GM23338 (cell line): ENCODE measurements at regions not wholly inside any gene's neighbourhood (a gene's known extent, or its start where the extent isn't known, plus 50 kb on each side); places are given as distances from the start of the nearest gene placed in this dataset.

Experiments
- ATAC-seq: fragments of 200-7000 bp; cut with Tn5 transposase; 3 replicates; pipeline ENCODE4 v1.9.1; 2020
- DNase-seq: peaks from one replicate; pipeline ENCODE4 v3.0.0-alpha.2; 2015; ENCODE audit warnings: low spot score
- H2AFZ ChIP-seq: fragments of 200-600 bp; sonication (generic); 2 replicates; pipeline ENCODE4 v1.8.0; 2016; ENCODE audit warnings: antibody characterized with exemption, mild to moderate bottlenecking, moderate library complexity
- H3F3A ChIP-seq: fragments of 200-600 bp; sonication (generic); replicated peaks from 2 replicates; pipeline ENCODE4 v1.8.0; 2017; ENCODE audit warnings: antibody characterized with exemption, mixed run types, low read depth
- H3K27ac ChIP-seq: fragments of 200-600 bp; sonication (generic); 2 replicates; pipeline ENCODE4 v1.6.1; 2016; ENCODE audit warnings: low read depth
- H3K27me3 ChIP-seq: fragments of 200-600 bp; sonication (generic); 2 replicates; pipeline ENCODE4 v1.8.0; 2016; ENCODE audit warnings: mild to moderate bottlenecking, mixed run types, moderate library complexity; ENCODE audit not compliant: insufficient read depth
- H3K36me3 ChIP-seq: fragments of 200-600 bp; sonication (generic); 2 replicates; pipeline ENCODE4 v1.8.0; 2016; ENCODE audit warnings: mild to moderate bottlenecking; ENCODE audit not compliant: insufficient read depth
- H3K4me1 ChIP-seq: fragments of 200-600 bp; sonication (generic); 2 replicates; pipeline ENCODE4 v1.8.0; 2016; ENCODE audit warnings: mild to moderate bottlenecking, moderate library complexity; ENCODE audit not compliant: insufficient read depth
- H3K4me2 ChIP-seq: fragments of 200-600 bp; sonication (generic); 2 replicates; pipeline ENCODE4 v1.7.1; 2017; ENCODE audit warnings: mixed run types
- H3K4me3 ChIP-seq: fragments of 200-600 bp; sonication (generic); 2 replicates; pipeline ENCODE4 v1.6.1; 2016; ENCODE audit warnings: mixed run types
- H3K79me2 ChIP-seq: fragments of 200-600 bp; sonication (generic); replicated peaks from 2 replicates; pipeline ENCODE4 v1.8.0; 2017; ENCODE audit warnings: mild to moderate bottlenecking; ENCODE audit not compliant: insufficient read depth
- H3K9me2 ChIP-seq: fragments of 200-600 bp; sonication (generic); 2 replicates; pipeline ENCODE4 v1.8.0; 2017; ENCODE audit not compliant: insufficient read depth
- H4K20me1 ChIP-seq: fragments of 200-600 bp; sonication (generic); replicated peaks from 2 replicates; pipeline ENCODE4 v1.8.0; 2017; ENCODE audit warnings: mild to moderate bottlenecking; ENCODE audit not compliant: insufficient read depth
- H3K27ac Mint-ChIP-seq: 2 replicates; pipeline ENCODE4 v1.8.0; 2020; ENCODE audit warnings: inconsistent platforms, mild to moderate bottlenecking, moderate library complexity, mixed read lengths
- H3K27me3 Mint-ChIP-seq: 3 replicates; pipeline ENCODE4 v1.8.0; 2022; ENCODE audit warnings: low read depth, mild to moderate bottlenecking, moderate library complexity, mixed read lengths, inconsistent platforms; ENCODE audit not compliant: insufficient read depth, poor library complexity
- H3K36me3 Mint-ChIP-seq: 3 replicates; pipeline ENCODE4 v1.8.0; 2021; ENCODE audit warnings: low read depth, mild to moderate bottlenecking, inconsistent platforms, moderate library complexity, mixed read lengths
- H3K4me1 Mint-ChIP-seq: 3 replicates; pipeline ENCODE4 v1.8.0; 2020; ENCODE audit warnings: mild to moderate bottlenecking, inconsistent platforms, mixed read lengths
- H3K4me3 Mint-ChIP-seq: 3 replicates; pipeline ENCODE4 v1.8.0; 2021; ENCODE audit warnings: moderate library complexity, mild to moderate bottlenecking, inconsistent platforms, mixed read lengths
- H3K9me3 Mint-ChIP-seq: 3 replicates; pipeline ENCODE4 v1.8.0; 2020; ENCODE audit warnings: moderate library complexity, mild to moderate bottlenecking, inconsistent platforms, mixed read lengths
- CREB1 ChIP-seq: fragments of 250-450 bp; sonication (Bioruptor Pico); IDR thresholded peaks from 2 replicates; pipeline ENCODE4 v1.5.0; 2020; ENCODE audit warnings: low read depth, mild to moderate bottlenecking, moderate library complexity
- EZH2 ChIP-seq: fragments of 200-600 bp; sonication (generic); IDR thresholded peaks from one replicate; pipeline ENCODE4 v1.8.0; 2017; ENCODE audit warnings: antibody characterized with exemption, mild to moderate bottlenecking, low read depth; ENCODE audit not compliant: unreplicated experiment
- EZH2phosphoT487 ChIP-seq: fragments of 200-600 bp; sonication (generic); IDR thresholded peaks from one replicate; pipeline ENCODE4 v1.8.1; 2018; ENCODE audit warnings: antibody characterized with exemption; ENCODE audit not compliant: unreplicated experiment
- JUNB ChIP-seq: IDR thresholded peaks from one replicate; pipeline ENCODE4 v1.6.1; 2016; ENCODE audit warnings: antibody characterized with exemption; ENCODE audit not compliant: unreplicated experiment
- NANOG ChIP-seq: IDR thresholded peaks from 2 replicates; pipeline ENCODE4 v1.6.1; 2016; ENCODE audit warnings: antibody characterized with exemption, borderline replicate concordance
- POLR2AphosphoS5 ChIP-seq: IDR thresholded peaks from 2 replicates; pipeline ENCODE4 v1.6.1; 2016; ENCODE audit warnings: antibody characterized with exemption, low read depth
- STAT1 ChIP-seq: IDR thresholded peaks from one replicate; pipeline ENCODE4 v1.6.1; 2016; ENCODE audit warnings: antibody characterized with exemption; ENCODE audit not compliant: unreplicated experiment
- ZNF114 ChIP-seq: fragments of 250-450 bp; sonication (Bioruptor Pico); IDR thresholded peaks from 2 replicates; pipeline ENCODE4 v1.5.0; 2020; ENCODE audit warnings: mild to moderate bottlenecking, moderate library complexity
- ZNF331 ChIP-seq: fragments of 250-450 bp; sonication (Bioruptor Pico); IDR thresholded peaks from 2 replicates; pipeline ENCODE4 v1.5.0; 2020; ENCODE audit warnings: low read depth, mild to moderate bottlenecking, moderate library complexity
- TF ChIP-seq, protein P1 (sequence below): IDR thresholded peaks from 2 replicates; pipeline ENCODE4 v1.6.1; 2016; ENCODE audit warnings: antibody characterized with exemption
- TF ChIP-seq, protein P2 (sequence below), 2 experiments: fragments of 200-600 bp in 1 of 2; sonication (generic) in 1 of 2; conservative IDR thresholded peaks; 2 replicates each; pipeline versions ENCODE4 v1.5.1 to v1.6.1; 2016 to 2017; ENCODE audit warnings: antibody characterized with exemption in 2 of 2, low read depth in 2 of 2, mild to moderate bottlenecking in 2 of 2, moderate library complexity in 1 of 2
- TF ChIP-seq, protein P3 (sequence below): fragments of 250-450 bp; sonication (Bioruptor Pico); IDR thresholded peaks from 2 replicates; pipeline ENCODE4 v1.5.0; 2020; ENCODE audit warnings: mild to moderate bottlenecking, moderate library complexity
- TF ChIP-seq, protein P4 (sequence below): IDR thresholded peaks from one replicate; pipeline ENCODE4 v1.6.1; 2018; ENCODE audit warnings: antibody characterized with exemption; ENCODE audit not compliant: unreplicated experiment

DNA sequence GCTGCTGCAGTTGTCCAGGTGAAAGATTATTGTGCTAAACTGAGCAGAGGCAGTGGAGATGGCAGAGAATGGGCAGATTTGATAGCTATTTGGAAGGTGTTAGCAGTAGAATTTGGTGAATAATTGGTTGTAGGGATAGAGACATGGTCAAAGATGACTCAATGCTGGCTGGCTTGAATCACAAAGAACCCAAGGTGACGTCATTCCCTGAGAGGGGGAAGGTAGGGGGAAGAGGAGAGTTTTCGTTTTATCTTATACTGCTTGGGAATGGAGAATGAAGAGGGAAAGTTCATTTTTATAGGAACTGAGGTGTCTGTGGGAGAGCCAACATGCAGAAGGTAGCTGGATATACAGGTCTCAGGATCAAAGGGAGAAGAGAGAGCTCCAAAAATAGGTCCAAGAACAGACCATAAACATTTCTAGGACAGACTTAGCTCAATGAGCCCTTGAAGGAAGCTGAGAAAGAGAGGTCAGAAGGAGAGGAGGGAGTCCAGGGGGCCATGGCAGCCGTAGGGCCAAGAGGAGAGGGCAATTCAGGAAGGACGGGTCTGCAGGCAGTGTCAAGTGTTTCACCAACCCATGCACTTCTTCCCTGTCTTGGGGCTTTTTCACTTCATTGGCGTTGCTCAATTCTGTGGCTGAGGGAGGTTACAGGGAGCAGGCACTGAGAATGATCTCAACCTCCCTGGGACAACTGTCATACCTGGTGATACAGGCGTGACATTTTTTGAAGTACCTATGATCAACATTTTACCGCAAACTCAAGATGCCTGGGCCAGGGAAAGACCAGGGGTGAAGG lies 281.3 kb downstream of the TDRD15 start:
- no peak for TF ChIP-seq POLR2AphosphoS5
- no peak for TF ChIP-seq EZH2
- TF ChIP-seq, protein P1, sequence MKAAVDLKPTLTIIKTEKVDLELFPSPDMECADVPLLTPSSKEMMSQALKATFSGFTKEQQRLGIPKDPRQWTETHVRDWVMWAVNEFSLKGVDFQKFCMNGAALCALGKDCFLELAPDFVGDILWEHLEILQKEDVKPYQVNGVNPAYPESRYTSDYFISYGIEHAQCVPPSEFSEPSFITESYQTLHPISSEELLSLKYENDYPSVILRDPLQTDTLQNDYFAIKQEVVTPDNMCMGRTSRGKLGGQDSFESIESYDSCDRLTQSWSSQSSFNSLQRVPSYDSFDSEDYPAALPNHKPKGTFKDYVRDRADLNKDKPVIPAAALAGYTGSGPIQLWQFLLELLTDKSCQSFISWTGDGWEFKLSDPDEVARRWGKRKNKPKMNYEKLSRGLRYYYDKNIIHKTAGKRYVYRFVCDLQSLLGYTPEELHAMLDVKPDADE = no peak
- TF ChIP-seq, protein P2, sequence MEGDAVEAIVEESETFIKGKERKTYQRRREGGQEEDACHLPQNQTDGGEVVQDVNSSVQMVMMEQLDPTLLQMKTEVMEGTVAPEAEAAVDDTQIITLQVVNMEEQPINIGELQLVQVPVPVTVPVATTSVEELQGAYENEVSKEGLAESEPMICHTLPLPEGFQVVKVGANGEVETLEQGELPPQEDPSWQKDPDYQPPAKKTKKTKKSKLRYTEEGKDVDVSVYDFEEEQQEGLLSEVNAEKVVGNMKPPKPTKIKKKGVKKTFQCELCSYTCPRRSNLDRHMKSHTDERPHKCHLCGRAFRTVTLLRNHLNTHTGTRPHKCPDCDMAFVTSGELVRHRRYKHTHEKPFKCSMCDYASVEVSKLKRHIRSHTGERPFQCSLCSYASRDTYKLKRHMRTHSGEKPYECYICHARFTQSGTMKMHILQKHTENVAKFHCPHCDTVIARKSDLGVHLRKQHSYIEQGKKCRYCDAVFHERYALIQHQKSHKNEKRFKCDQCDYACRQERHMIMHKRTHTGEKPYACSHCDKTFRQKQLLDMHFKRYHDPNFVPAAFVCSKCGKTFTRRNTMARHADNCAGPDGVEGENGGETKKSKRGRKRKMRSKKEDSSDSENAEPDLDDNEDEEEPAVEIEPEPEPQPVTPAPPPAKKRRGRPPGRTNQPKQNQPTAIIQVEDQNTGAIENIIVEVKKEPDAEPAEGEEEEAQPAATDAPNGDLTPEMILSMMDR (conservative IDR thresholded peaks at IDR 0.05; ENCODE audit: low read depth in 2 of 2) = no peak
- no peak for TF ChIP-seq ZNF331 (CRISPR knock-in tag)
- no peak for TF ChIP-seq JUNB
- TF ChIP-seq, protein P3, sequence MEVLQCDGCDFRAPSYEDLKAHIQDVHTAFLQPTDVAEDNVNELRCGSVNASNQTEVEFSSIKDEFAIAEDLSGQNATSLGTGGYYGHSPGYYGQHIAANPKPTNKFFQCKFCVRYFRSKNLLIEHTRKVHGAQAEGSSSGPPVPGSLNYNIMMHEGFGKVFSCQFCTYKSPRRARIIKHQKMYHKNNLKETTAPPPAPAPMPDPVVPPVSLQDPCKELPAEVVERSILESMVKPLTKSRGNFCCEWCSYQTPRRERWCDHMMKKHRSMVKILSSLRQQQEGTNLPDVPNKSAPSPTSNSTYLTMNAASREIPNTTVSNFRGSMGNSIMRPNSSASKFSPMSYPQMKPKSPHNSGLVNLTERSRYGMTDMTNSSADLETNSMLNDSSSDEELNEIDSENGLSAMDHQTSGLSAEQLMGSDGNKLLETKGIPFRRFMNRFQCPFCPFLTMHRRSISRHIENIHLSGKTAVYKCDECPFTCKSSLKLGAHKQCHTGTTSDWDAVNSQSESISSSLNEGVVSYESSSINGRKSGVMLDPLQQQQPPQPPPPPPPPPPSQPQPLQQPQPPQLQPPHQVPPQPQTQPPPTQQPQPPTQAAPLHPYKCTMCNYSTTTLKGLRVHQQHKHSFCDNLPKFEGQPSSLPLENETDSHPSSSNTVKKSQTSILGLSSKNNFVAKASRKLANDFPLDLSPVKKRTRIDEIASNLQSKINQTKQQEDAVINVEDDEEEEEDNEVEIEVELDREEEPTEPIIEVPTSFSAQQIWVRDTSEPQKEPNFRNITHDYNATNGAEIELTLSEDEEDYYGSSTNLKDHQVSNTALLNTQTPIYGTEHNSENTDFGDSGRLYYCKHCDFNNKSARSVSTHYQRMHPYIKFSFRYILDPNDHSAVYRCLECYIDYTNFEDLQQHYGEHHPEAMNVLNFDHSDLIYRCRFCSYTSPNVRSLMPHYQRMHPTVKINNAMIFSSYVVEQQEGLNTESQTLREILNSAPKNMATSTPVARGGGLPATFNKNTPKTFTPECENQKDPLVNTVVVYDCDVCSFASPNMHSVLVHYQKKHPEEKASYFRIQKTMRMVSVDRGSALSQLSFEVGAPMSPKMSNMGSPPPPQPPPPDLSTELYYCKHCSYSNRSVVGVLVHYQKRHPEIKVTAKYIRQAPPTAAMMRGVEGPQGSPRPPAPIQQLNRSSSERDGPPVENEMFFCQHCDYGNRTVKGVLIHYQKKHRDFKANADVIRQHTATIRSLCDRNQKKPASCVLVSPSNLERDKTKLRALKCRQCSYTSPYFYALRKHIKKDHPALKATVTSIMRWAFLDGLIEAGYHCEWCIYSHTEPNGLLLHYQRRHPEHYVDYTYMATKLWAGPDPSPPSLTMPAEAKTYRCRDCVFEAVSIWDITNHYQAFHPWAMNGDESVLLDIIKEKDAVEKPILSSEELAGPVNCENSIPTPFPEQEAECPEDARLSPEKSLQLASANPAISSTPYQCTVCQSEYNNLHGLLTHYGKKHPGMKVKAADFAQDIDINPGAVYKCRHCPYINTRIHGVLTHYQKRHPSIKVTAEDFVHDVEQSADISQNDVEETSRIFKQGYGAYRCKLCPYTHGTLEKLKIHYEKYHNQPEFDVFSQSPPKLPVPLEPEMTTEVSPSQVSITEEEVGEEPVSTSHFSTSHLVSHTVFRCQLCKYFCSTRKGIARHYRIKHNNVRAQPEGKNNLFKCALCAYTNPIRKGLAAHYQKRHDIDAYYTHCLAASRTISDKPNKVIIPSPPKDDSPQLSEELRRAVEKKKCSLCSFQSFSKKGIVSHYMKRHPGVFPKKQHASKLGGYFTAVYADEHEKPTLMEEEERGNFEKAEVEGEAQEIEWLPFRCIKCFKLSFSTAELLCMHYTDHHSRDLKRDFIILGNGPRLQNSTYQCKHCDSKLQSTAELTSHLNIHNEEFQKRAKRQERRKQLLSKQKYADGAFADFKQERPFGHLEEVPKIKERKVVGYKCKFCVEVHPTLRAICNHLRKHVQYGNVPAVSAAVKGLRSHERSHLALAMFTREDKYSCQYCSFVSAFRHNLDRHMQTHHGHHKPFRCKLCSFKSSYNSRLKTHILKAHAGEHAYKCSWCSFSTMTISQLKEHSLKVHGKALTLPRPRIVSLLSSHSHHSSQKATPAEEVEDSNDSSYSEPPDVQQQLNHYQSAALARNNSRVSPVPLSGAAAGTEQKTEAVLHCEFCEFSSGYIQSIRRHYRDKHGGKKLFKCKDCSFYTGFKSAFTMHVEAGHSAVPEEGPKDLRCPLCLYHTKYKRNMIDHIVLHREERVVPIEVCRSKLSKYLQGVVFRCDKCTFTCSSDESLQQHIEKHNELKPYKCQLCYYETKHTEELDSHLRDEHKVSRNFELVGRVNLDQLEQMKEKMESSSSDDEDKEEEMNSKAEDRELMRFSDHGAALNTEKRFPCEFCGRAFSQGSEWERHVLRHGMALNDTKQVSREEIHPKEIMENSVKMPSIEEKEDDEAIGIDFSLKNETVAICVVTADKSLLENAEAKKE (CRISPR knock-in tag) = no peak
- no peak for TF ChIP-seq NANOG
- no peak for TF ChIP-seq CREB1 (CRISPR knock-in tag)
- TF ChIP-seq EZH2phosphoT487 = no peak
- TF ChIP-seq STAT1 = no peak
- TF ChIP-seq, protein P4, sequence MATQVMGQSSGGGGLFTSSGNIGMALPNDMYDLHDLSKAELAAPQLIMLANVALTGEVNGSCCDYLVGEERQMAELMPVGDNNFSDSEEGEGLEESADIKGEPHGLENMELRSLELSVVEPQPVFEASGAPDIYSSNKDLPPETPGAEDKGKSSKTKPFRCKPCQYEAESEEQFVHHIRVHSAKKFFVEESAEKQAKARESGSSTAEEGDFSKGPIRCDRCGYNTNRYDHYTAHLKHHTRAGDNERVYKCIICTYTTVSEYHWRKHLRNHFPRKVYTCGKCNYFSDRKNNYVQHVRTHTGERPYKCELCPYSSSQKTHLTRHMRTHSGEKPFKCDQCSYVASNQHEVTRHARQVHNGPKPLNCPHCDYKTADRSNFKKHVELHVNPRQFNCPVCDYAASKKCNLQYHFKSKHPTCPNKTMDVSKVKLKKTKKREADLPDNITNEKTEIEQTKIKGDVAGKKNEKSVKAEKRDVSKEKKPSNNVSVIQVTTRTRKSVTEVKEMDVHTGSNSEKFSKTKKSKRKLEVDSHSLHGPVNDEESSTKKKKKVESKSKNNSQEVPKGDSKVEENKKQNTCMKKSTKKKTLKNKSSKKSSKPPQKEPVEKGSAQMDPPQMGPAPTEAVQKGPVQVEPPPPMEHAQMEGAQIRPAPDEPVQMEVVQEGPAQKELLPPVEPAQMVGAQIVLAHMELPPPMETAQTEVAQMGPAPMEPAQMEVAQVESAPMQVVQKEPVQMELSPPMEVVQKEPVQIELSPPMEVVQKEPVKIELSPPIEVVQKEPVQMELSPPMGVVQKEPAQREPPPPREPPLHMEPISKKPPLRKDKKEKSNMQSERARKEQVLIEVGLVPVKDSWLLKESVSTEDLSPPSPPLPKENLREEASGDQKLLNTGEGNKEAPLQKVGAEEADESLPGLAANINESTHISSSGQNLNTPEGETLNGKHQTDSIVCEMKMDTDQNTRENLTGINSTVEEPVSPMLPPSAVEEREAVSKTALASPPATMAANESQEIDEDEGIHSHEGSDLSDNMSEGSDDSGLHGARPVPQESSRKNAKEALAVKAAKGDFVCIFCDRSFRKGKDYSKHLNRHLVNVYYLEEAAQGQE = no peak
- no peak for TF ChIP-seq ZNF114
- H3K27me3 ChIP-seq = no peaks in the 10 kb centered on the region
- Mint-ChIP-seq H3K27ac (no peak overlapping the region), H3K4me1 (no peaks in the 10 kb centered on the region), H3K4me3 (no peak overlapping the region), H3K27me3 (peaks cover 2% of the 10 kb centered on the region), H3K36me3 (no peaks in the 10 kb centered on the region), H3K9me3 (no peaks in the 10 kb centered on the region; the same call in 2 of the 3 replicates)
- no peak overlapping the region for H3K27ac ChIP-seq
- H3K4me1 ChIP-seq = no peaks in the 10 kb centered on the region
- H3K4me2 ChIP-seq = no peak overlapping the region
- H4K20me1 ChIP-seq = no peaks in the 10 kb centered on the region
- H3K9me2 ChIP-seq = no peaks in the 10 kb centered on the region
- no peaks in the 10 kb centered on the region for H3F3A ChIP-seq
- no peak overlapping the region for H2AFZ ChIP-seq
- H3K4me3 ChIP-seq = no peak overlapping the region
- H3K36me3 ChIP-seq = no peaks in the 10 kb centered on the region
- no peaks in the 10 kb centered on the region for H3K79me2 ChIP-seq
- ATAC-seq (no peak), DNase-seq (no peak)
